Calu3 (cell line): ENCODE measurements at regions not wholly inside any gene's neighbourhood (a gene's known extent, or its start where the extent isn't known, plus 50 kb on each side); places are given as distances from the start of the nearest gene placed in this dataset.

Experiments used
- BruUV-seq: library from RNA; stranded (reverse); fragments of 400-500 nt; replicated peaks from 2 replicates; lab custom pipeline; 2021; lab: Mats Ljungman, UMichigan
- CTCF ChIA-PET: fragments of 300-600 bp; sonication (Branson Sonifier 250); formaldehyde crosslinking; loops from one replicate; lab custom pipeline; 2022; ENCODE audit warnings: antibody characterized with exemption; lab: Charles Lee
- DNase-seq: peaks from one replicate; pipeline ENCODE4 v3.0.0; 2022
- H3K27ac Mint-ChIP-seq: one replicate; pipeline ENCODE4 v1.8.0; 2022; ENCODE audit warnings: mixed read lengths; ENCODE audit not compliant: unreplicated experiment
- H3K27me3 Mint-ChIP-seq: one replicate; pipeline ENCODE4 v1.8.0; 2022; ENCODE audit warnings: mixed read lengths; ENCODE audit not compliant: unreplicated experiment
- H3K36me3 Mint-ChIP-seq: one replicate; pipeline ENCODE4 v1.8.0; 2022; ENCODE audit warnings: mild to moderate bottlenecking, moderate library complexity, mixed read lengths; ENCODE audit not compliant: insufficient read depth, unreplicated experiment
- H3K4me1 Mint-ChIP-seq: one replicate; pipeline ENCODE4 v1.8.0; 2022; ENCODE audit warnings: mild to moderate bottlenecking, low read depth, mixed read lengths; ENCODE audit not compliant: unreplicated experiment
- H3K4me3 Mint-ChIP-seq: one replicate; pipeline ENCODE4 v1.8.0; 2022; ENCODE audit warnings: mild to moderate bottlenecking, low read depth, moderate library complexity, mixed read lengths; ENCODE audit not compliant: unreplicated experiment
- H3K9me3 Mint-ChIP-seq: one replicate; pipeline ENCODE4 v1.8.0; 2022; ENCODE audit warnings: low read depth, mixed read lengths; ENCODE audit not compliant: unreplicated experiment
- CTCF ChIP-seq: fragments of 200-600 bp; IDR thresholded peaks from one replicate; pipeline ENCODE4 v1.8.0; 2022; ENCODE audit warnings: antibody characterized with exemption; ENCODE audit not compliant: unreplicated experiment
- intact Hi-C: fragments of 100-400 bp; cut with micrococcal nuclease; formaldehyde crosslinking; loops from one replicate; pipeline ENCODE4 v1.10.0; 2022; ENCODE audit not compliant: unreplicated experiment

GRCh38 chr6:113287396-113287795 lies 569.7 kb upstream of the MARCKS start:
- H3K27me3 Mint-ChIP-seq = no peaks in the 10 kb centered on the region
- intact Hi-C loops = no loop called here
- peaks cover 12% of the 10 kb centered on the region for H3K9me3 Mint-ChIP-seq
- BruUV-seq = no TSS peak
- CTCF ChIA-PET = no interaction called here
- H3K36me3 Mint-ChIP-seq = no peaks in the 10 kb centered on the region
- DNase-seq = no peak
- no peaks in the 10 kb centered on the region for H3K4me1 Mint-ChIP-seq
- no peak overlapping the region for H3K4me3 Mint-ChIP-seq
- TF ChIP-seq CTCF = no peak
- no peak overlapping the region for H3K27ac Mint-ChIP-seq

GRCh38 chr6:113288409-113288808 lies 568.7 kb upstream of the MARCKS start:
- H3K36me3 Mint-ChIP-seq = no peaks in the 10 kb centered on the region
- TF ChIP-seq CTCF = no peak
- H3K27ac Mint-ChIP-seq = no peak overlapping the region
- no peak for DNase-seq
- peaks cover 12% of the 10 kb centered on the region for H3K9me3 Mint-ChIP-seq
- H3K4me1 Mint-ChIP-seq = no peaks in the 10 kb centered on the region
- no peak overlapping the region for H3K4me3 Mint-ChIP-seq
- BruUV-seq = no TSS peak
- CTCF ChIA-PET = no interaction called here
- H3K27me3 Mint-ChIP-seq = no peaks in the 10 kb centered on the region
- intact Hi-C loops = no loop called here

GRCh38 chr6:113289166-113289565 lies 568.0 kb upstream of the MARCKS start:
- CTCF ChIA-PET = no interaction called here
- no peaks in the 10 kb centered on the region for H3K27me3 Mint-ChIP-seq
- no peaks in the 10 kb centered on the region for H3K36me3 Mint-ChIP-seq
- intact Hi-C loops = no loop called here
- no TSS peak for BruUV-seq
- H3K27ac Mint-ChIP-seq = no peak overlapping the region
- TF ChIP-seq CTCF = no peak
- no peak overlapping the region for H3K4me3 Mint-ChIP-seq
- no peak for DNase-seq
- H3K4me1 Mint-ChIP-seq = no peaks in the 10 kb centered on the region
- peaks cover 12% of the 10 kb centered on the region for H3K9me3 Mint-ChIP-seq

- intact Hi-C loops = no loop called here
- Mint-ChIP-seq H3K36me3 (no peaks in the 10 kb centered on the region), H3K27me3 (no peaks in the 10 kb centered on the region), H3K4me3 (no peak overlapping the region), H3K27ac (no peak overlapping the region), H3K4me1 (no peaks in the 10 kb centered on the region), H3K9me3 (peaks cover 9% of the 10 kb centered on the region)
- no peak for TF ChIP-seq CTCF
- DNase-seq = no peak
- no TSS peak for BruUV-seq
- CTCF ChIA-PET = interaction anchor here (0.6 kb wide), 2 partner anchors 212 to 932 kb away, joined by 3 read pairs; no protein-coding TSS in a partner anchor
Observed at GRCh38 chr6:113290684-113291083, 566.5 kb upstream of the MARCKS start.
